Endothelial cell of umbilical vein (primary cell): ENCODE measurements at regions not wholly inside any gene's neighbourhood (a gene's known extent, or its start where the extent isn't known, plus 50 kb on each side); places are given as distances from the start of the nearest gene placed in this dataset.
A peak's percentile ranks its signal among the peaks of the same experiment; 100 is the strongest.

Experiments
- BruUV-seq: library from RNA; stranded (reverse); fragments of 400-500 nt; replicated peaks from 2 replicates; lab custom pipeline; 2021; lab: Mats Ljungman, UMichigan
- CTCF ChIA-PET: fragments of 300-600, 350-600 bp; sonication (Branson Sonifier 250); formaldehyde crosslinking; loops from one replicate; lab custom pipeline; 2021; ENCODE audit warnings: antibody characterized with exemption, inconsistent platforms; lab: Charles Lee
- POLR2A ChIA-PET: fragments of 300-600, 350-600 bp; sonication (Branson Sonifier 250); formaldehyde crosslinking; loops from one replicate; lab custom pipeline; 2021; ENCODE audit warnings: antibody characterized with exemption, inconsistent platforms; lab: Charles Lee
- DNase-seq: peaks from one replicate; pipeline ENCODE4 v3.0.0-alpha.2; 2011; ENCODE audit warnings: low read depth, low spot score
- FAIRE-seq: peaks from 2 replicates; lab custom pipeline; 2011; peaks lifted over from hg19 to GRCh38; lab: Jason Lieb, UNC
- H2AFZ ChIP-seq: 2 replicates; pipeline ENCODE4 v1.6.0; 2012; ENCODE audit warnings: low read depth, low read length, control low read depth, inconsistent platforms
- H3K27ac ChIP-seq: 2 replicates; pipeline ENCODE4 v1.5.1; 2011; ENCODE audit warnings: low read depth, mild to moderate bottlenecking, control low read depth, low read length, moderate library complexity; ENCODE audit not compliant: insufficient read depth
- H3K27me3 ChIP-seq, 2 experiments: 2 replicates each; pipeline versions ENCODE4 v1.6.0 to v1.6.1; 2011; ENCODE audit warnings: low read length in 2 of 2, mixed read lengths in 1 of 2; ENCODE audit not compliant: control insufficient read depth in 2 of 2, insufficient read depth in 2 of 2
- H3K36me3 ChIP-seq, 2 experiments: 2 replicates in 1 of 2; 3 replicates in 1 of 2; pipeline ENCODE4 v1.5.1; 2011; ENCODE audit warnings: low read length in 2 of 2, mild to moderate bottlenecking in 1 of 2, moderate library complexity in 1 of 2; ENCODE audit not compliant: control insufficient read depth in 2 of 2, insufficient read depth in 2 of 2; ENCODE audit errors: extremely low read depth in 1 of 2
- H3K4me1 ChIP-seq: 3 replicates; pipeline ENCODE4 v1.5.1; 2011; ENCODE audit warnings: mild to moderate bottlenecking, low read length; ENCODE audit not compliant: control insufficient read depth, insufficient read depth; ENCODE audit errors: extremely low read depth
- H3K4me2 ChIP-seq: 2 replicates; pipeline ENCODE4 v1.6.1; 2011; ENCODE audit warnings: low read length, control low read depth, mixed read lengths; ENCODE audit not compliant: insufficient read depth
- H3K4me3 ChIP-seq, 3 experiments: fragments of 200-600 bp in 1 of 3; sonication (generic), shearing (Covaris generic) in 1 of 3; replicated peaks in 1 of 3; 2 replicates each; pipeline ENCODE4 v1.5.1; 2011 to 2016; ENCODE audit warnings: control low read depth in 3 of 3, low read length in 3 of 3, mild to moderate bottlenecking in 2 of 3, inconsistent platforms in 1 of 3, low read depth in 1 of 3, moderate library complexity in 1 of 3; ENCODE audit not compliant: insufficient read depth in 1 of 3
- H3K79me2 ChIP-seq: 2 replicates; pipeline ENCODE4 v1.6.0; 2012; ENCODE audit warnings: low read length, inconsistent platforms; ENCODE audit not compliant: control insufficient read depth, insufficient read depth
- H3K9ac ChIP-seq: replicated peaks from 2 replicates; pipeline ENCODE3; 2011; ENCODE audit warnings: low read length, control low read depth; ENCODE audit not compliant: insufficient read depth; ENCODE audit errors: extremely low read depth
- H3K9me1 ChIP-seq: replicated peaks from 3 replicates; pipeline ENCODE4 v1.6.0; 2011; ENCODE audit warnings: mild to moderate bottlenecking, low read length; ENCODE audit not compliant: control insufficient read depth, insufficient read depth; ENCODE audit errors: extremely low read depth
- H3K9me3 ChIP-seq: replicated peaks from 2 replicates; pipeline ENCODE4 v1.5.1; 2012; ENCODE audit warnings: low read length, inconsistent platforms; ENCODE audit not compliant: control insufficient read depth, insufficient read depth
- H4K20me1 ChIP-seq: replicated peaks from 2 replicates; pipeline ENCODE3; 2011; ENCODE audit warnings: mild to moderate bottlenecking, low read length; ENCODE audit not compliant: control insufficient read depth, insufficient read depth; ENCODE audit errors: extremely low read depth
- EZH2 ChIP-seq: IDR thresholded peaks from 2 replicates; pipeline ENCODE4 v1.6.1; 2012; ENCODE audit warnings: borderline replicate concordance, low read depth, mild to moderate bottlenecking, moderate library complexity, low read length, inconsistent platforms; ENCODE audit not compliant: severe bottlenecking
- FOS ChIP-seq: IDR thresholded peaks from 2 replicates; pipeline ENCODE4 v1.6.1; 2011; ENCODE audit warnings: mild to moderate bottlenecking, low read length, moderate library complexity, borderline replicate concordance; ENCODE audit not compliant: insufficient read depth
- GATA2 ChIP-seq: IDR thresholded peaks from 2 replicates; pipeline ENCODE4 v1.7.0; 2011; ENCODE audit warnings: low read depth, mild to moderate bottlenecking, moderate library complexity, mixed read lengths, low read length; ENCODE audit not compliant: insufficient read length, insufficient read depth
- JUN ChIP-seq: IDR thresholded peaks from 2 replicates; pipeline ENCODE4 v1.6.1; 2011; ENCODE audit warnings: borderline replicate concordance, low read depth; ENCODE audit not compliant: insufficient read length, insufficient read depth
- MYC ChIP-seq: IDR thresholded peaks from one replicate; pipeline ENCODE4 v1.6.1; 2011; ENCODE audit warnings: mild to moderate bottlenecking, low read depth, low read length
- POLR2A ChIP-seq: IDR thresholded peaks from 2 replicates; pipeline ENCODE4 v1.6.1; 2012; ENCODE audit warnings: low read depth, mild to moderate bottlenecking, control low read depth, low read length
- dilution Hi-C: fragments of 300-500 bp; cut with MboI; formaldehyde crosslinking; loops from one replicate; pipeline ENCODE4 v1.15.0; 2019; ENCODE audit warnings: low sequenced_read_pairs; ENCODE audit not compliant: extremely low pct_ligation_motif_present
- intact Hi-C: fragments of 100-400 bp; cut with micrococcal nuclease; formaldehyde crosslinking; loops from one replicate; pipeline ENCODE4 v1.10.0; 2022
- TF ChIP-seq, protein P1 (sequence below), 2 donors: IDR thresholded peaks; 1 replicate in 1 of 2; 2 replicates in 1 of 2; pipeline ENCODE4 v1.5.1; 2011; ENCODE audit warnings: low read length in 2 of 2, mild to moderate bottlenecking in 2 of 2, moderate library complexity in 2 of 2, control low read depth in 1 of 2, inconsistent platforms in 1 of 2, low read depth in 1 of 2; ENCODE audit not compliant: insufficient read depth in 1 of 2; ENCODE audit errors: extremely low read depth in 1 of 2
- TF ChIP-seq, protein P2 (sequence below): IDR thresholded peaks from 2 replicates; pipeline ENCODE4 v1.6.1; 2011; ENCODE audit not compliant: insufficient read depth, insufficient read length

DNA sequence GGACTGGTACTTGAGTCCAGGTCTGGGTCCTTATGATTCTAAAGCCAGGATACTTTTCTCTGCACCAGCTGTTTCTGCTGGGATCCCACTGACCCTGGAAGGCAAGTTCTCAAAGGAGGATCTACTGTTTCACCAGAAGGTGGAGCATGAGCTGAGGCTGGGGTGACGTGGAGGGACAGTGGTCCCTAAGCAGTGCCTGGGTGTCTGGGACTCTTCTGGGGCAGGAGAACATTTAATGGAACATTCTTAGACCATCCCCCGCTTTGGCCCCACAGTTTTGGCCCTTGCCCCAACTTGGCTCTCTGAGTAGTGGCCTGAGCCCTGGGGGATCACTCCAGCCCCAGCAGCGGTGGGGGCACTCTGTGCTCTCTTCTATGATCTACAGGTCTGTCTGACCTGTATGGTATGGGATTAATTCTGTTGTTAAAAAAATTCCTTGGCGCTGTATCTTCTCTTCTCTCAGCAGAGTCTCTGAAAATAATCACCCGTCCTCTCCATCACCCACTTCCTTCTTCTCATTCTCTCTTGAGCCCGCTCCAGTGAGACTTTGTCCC, 60.3 kb upstream of the CSF3R start:
- intact Hi-C loops: no loop called here
- peak; percentile 47 for FAIRE-seq
- no peak overlapping the region for H3K27ac ChIP-seq
- BruUV-seq: no TSS peak
- no peaks in the 10 kb centered on the region for H4K20me1 ChIP-seq
- no peaks in the 10 kb centered on the region for H3K9me3 ChIP-seq
- no peak overlapping the region for H3K9ac ChIP-seq
- ChIA-PET CTCF (interaction anchor here (0.8 to 2.6 kb wide), 5 partner anchors 9 to 33 kb away, joined by 3 to 22 read pairs (median 4); no protein-coding TSS in a partner anchor), POLR2A (no interaction called here)
- no peak overlapping the region for H2AFZ ChIP-seq
- H3K9me1 ChIP-seq: no peaks in the 10 kb centered on the region
- peaks cover 0 to 4% of the 10 kb centered on the region in 2 experiments for H3K27me3 ChIP-seq
- no peak overlapping the region for H3K4me2 ChIP-seq
- no peaks in the 10 kb centered on the region for H3K4me1 ChIP-seq
- no peaks in the 10 kb centered on the region for H3K36me3 ChIP-seq
- no peak overlapping the region for H3K4me3 ChIP-seq
- DNase-seq: no peak
- dilution Hi-C loops: no loop called here
- no peaks in the 10 kb centered on the region for H3K79me2 ChIP-seq
- TF ChIP-seq, protein P1, sequence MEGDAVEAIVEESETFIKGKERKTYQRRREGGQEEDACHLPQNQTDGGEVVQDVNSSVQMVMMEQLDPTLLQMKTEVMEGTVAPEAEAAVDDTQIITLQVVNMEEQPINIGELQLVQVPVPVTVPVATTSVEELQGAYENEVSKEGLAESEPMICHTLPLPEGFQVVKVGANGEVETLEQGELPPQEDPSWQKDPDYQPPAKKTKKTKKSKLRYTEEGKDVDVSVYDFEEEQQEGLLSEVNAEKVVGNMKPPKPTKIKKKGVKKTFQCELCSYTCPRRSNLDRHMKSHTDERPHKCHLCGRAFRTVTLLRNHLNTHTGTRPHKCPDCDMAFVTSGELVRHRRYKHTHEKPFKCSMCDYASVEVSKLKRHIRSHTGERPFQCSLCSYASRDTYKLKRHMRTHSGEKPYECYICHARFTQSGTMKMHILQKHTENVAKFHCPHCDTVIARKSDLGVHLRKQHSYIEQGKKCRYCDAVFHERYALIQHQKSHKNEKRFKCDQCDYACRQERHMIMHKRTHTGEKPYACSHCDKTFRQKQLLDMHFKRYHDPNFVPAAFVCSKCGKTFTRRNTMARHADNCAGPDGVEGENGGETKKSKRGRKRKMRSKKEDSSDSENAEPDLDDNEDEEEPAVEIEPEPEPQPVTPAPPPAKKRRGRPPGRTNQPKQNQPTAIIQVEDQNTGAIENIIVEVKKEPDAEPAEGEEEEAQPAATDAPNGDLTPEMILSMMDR (IDR thresholded peaks at IDR 0.05; ENCODE audit: extremely low read depth in 1 of 2, insufficient read depth in 1 of 2, low read depth in 1 of 2, low read length in 2 of 2): peak in 1 of 2 donors; percentile 28
- TF ChIP-seq GATA2 (no peak), FOS (no peak), EZH2 (no peak), POLR2A (no peak), MYC (no peak), JUN (no peak)
- TF ChIP-seq, protein P2, sequence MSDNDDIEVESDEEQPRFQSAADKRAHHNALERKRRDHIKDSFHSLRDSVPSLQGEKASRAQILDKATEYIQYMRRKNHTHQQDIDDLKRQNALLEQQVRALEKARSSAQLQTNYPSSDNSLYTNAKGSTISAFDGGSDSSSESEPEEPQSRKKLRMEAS: no peak
